T-helper 17 cell (primary cell): ENCODE measurements at regions not wholly inside any gene's neighbourhood (a gene's known extent, or its start where the extent isn't known, plus 50 kb on each side); places are given as distances from the start of the nearest gene placed in this dataset.

Experiments used
- ATAC-seq: fragments of 150-1000 bp; cut with Tn5 transposase; 2 replicates; pipeline ENCODE4 v1.10.0; 2021; ENCODE audit warnings: mild to moderate bottlenecking, moderate library complexity
- DNase-seq, 3 donors: peaks; one replicate each; pipeline versions ENCODE4 v3.0.0 to v3.0.0-alpha.2; 2020 to 2021
- H3K9me3 ChIP-seq: one replicate; pipeline ENCODE4 v1.7.0; 2013; ENCODE audit warnings: low read length, mild to moderate bottlenecking; ENCODE audit not compliant: control insufficient read depth, poor library complexity, severe bottlenecking
- H3K27ac Mint-ChIP-seq: one replicate; pipeline ENCODE4 v1.8.0; 2022; ENCODE audit warnings: mild to moderate bottlenecking, moderate library complexity, mixed read lengths
- H3K27me3 Mint-ChIP-seq: one replicate; pipeline ENCODE4 v1.8.0; 2022; ENCODE audit warnings: mixed read lengths
- H3K36me3 Mint-ChIP-seq: one replicate; pipeline ENCODE4 v1.8.0; 2022; ENCODE audit warnings: low read depth, mixed read lengths
- H3K4me1 Mint-ChIP-seq: one replicate; pipeline ENCODE4 v1.8.0; 2022; ENCODE audit warnings: mild to moderate bottlenecking, mixed read lengths
- H3K4me3 Mint-ChIP-seq: one replicate; pipeline ENCODE4 v1.8.0; 2022; ENCODE audit warnings: mild to moderate bottlenecking, moderate library complexity, mixed read lengths

GRCh38 chr6:169866140-169866534, 114.7 kb downstream of the ERMARD start:
- DNase-seq: no peak

GRCh38 chr6:169865346-169866139, 114.1 kb downstream of the ERMARD start:
- H3K27me3 Mint-ChIP-seq: no peaks in the 10 kb centered on the region
- no peak for ATAC-seq
- no peak overlapping the region for H3K4me3 Mint-ChIP-seq
- DNase-seq: no peak
- peaks cover 6% of the 10 kb centered on the region for H3K4me1 Mint-ChIP-seq
- no peak overlapping the region for H3K27ac Mint-ChIP-seq
- H3K36me3 Mint-ChIP-seq: no peaks in the 10 kb centered on the region
- no peaks in the 10 kb centered on the region for H3K9me3 ChIP-seq

More at GRCh38 chr6:169866140-169866534, 114.7 kb downstream of the ERMARD start:
- Mint-ChIP-seq H3K27ac (no peak overlapping the region), H3K27me3 (no peaks in the 10 kb centered on the region), H3K4me3 (no peak overlapping the region), H3K4me1 (peaks cover 4% of the 10 kb centered on the region), H3K36me3 (no peaks in the 10 kb centered on the region)
- ATAC-seq: no peak
- H3K9me3 ChIP-seq: no peaks in the 10 kb centered on the region

DNA sequence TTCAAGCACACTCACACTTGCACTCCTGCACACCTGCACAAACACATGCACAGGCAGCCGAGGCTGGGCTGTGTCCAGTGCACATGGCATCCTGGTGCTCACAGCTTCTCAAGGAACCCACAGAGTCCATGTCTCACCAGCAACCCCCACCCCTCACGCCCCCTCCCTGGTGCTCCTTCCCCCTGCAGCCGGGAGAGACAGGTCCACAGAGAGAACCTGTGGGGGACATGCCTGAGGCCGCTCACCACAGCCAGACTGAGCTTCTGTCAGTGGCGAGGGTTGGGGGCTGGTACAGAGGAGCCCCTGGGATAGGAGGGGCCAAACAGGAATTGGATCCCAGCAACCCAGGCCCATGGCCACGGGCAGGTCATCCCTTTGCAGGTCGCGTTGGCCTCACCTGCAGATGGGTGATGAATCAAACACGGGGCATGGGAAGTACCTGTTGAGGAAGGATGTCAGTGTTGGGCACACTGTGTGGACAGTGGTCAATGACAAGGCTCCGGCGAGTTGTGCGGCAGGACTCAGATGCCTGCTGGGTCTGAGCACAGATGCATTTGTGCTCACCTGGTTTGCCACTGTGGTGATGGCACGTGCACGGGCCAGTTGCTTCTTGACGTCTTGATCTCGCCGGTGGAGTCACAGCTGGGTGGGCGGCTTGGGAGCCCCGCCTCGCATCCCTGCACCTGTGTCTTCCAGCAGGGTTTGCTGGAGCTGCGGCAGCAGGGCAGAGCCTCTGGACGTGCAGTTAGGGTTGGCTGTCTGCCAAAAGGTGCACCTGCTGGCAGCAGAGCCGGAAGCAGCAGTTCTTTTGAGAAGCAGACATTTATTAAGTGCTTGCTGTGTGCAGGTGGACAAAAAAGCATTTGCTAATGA, 113.0 kb downstream of the ERMARD start:
- Mint-ChIP-seq H3K36me3 (no peaks in the 10 kb centered on the region), H3K4me1 (peaks cover 9% of the 10 kb centered on the region), H3K4me3 (no peak overlapping the region), H3K27ac (no peak overlapping the region), H3K27me3 (no peaks in the 10 kb centered on the region)
- ATAC-seq (no peak), DNase-seq (no peak)
- no peaks in the 10 kb centered on the region for H3K9me3 ChIP-seq

- Mint-ChIP-seq H3K4me3 (no peak overlapping the region), H3K27me3 (no peaks in the 10 kb centered on the region)
Observed at GRCh38 chr6:169863710-169864109, 112.3 kb downstream of the ERMARD start.

GRCh38 chr6:169862892-169863525, 111.6 kb downstream of the ERMARD start:
- H3K4me3 Mint-ChIP-seq: no peak overlapping the region
- no peaks in the 10 kb centered on the region for H3K27me3 Mint-ChIP-seq
- DNase-seq (no peak), ATAC-seq (no peak)
- H3K36me3 Mint-ChIP-seq: no peaks in the 10 kb centered on the region
- peaks cover 9% of the 10 kb centered on the region for H3K4me1 Mint-ChIP-seq
- H3K27ac Mint-ChIP-seq: no peak overlapping the region
- no peaks in the 10 kb centered on the region for H3K9me3 ChIP-seq

More at GRCh38 chr6:169863710-169864109, 112.3 kb downstream of the ERMARD start:
- DNase-seq (no peak), ATAC-seq (no peak)
- H3K4me1 Mint-ChIP-seq: peaks cover 9% of the 10 kb centered on the region
- no peak overlapping the region for H3K27ac Mint-ChIP-seq
- no peaks in the 10 kb centered on the region for H3K36me3 Mint-ChIP-seq
- H3K9me3 ChIP-seq: no peaks in the 10 kb centered on the region

- Mint-ChIP-seq H3K36me3 (no peaks in the 10 kb centered on the region), H3K27ac (no peak overlapping the region), H3K27me3 (no peaks in the 10 kb centered on the region), H3K4me1 (peaks cover 9% of the 10 kb centered on the region), H3K4me3 (no peak overlapping the region)
- H3K9me3 ChIP-seq: no peaks in the 10 kb centered on the region
- ATAC-seq (no peak), DNase-seq (no peak)
Observed at GRCh38 chr6:169862043-169862891, 110.8 kb downstream of the ERMARD start.

DNA sequence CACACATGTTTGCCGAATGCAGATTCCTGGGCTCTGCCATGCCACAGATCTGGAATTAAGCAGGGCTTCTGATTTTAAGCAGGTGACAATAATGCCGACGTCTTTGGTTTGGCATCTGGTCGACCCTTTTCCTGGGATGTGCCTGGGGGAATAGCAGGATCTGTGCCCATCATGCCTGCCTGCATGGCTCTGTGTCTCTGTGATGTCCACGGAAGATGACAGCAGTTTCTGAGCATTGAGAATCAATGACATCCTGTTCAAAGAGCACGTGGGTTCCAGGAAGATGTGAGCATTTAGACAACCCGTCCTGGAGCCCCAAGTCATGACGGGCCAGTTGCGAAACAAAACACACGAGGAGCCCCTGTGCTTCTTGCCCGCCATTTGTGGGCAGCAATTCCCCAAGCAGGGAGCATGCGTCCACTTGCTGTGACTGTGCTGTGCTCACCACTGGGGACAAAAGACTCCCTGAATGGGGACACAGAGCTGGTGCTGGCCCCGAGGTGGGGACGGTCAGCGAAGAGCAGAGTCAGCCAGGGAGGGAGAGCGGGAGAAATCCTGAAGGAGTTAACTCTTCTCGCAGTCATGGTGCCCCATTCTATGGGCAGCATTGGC, 110.1 kb downstream of the ERMARD start:
- Mint-ChIP-seq H3K4me1 (peaks cover 9% of the 10 kb centered on the region), H3K4me3 (no peak overlapping the region), H3K36me3 (no peaks in the 10 kb centered on the region), H3K27me3 (no peaks in the 10 kb centered on the region), H3K27ac (no peak overlapping the region)
- no peak for ATAC-seq
- no peaks in the 10 kb centered on the region for H3K9me3 ChIP-seq
- no peak for DNase-seq

- H3K36me3 Mint-ChIP-seq: no peaks in the 10 kb centered on the region
- peaks cover 9% of the 10 kb centered on the region for H3K4me1 Mint-ChIP-seq
- H3K9me3 ChIP-seq: no peaks in the 10 kb centered on the region
- DNase-seq (no peak), ATAC-seq (no peak)
- no peaks in the 10 kb centered on the region for H3K27me3 Mint-ChIP-seq
- no peak overlapping the region for H3K4me3 Mint-ChIP-seq
- no peak overlapping the region for H3K27ac Mint-ChIP-seq
Observed at GRCh38 chr6:169859978-169860703, 108.7 kb downstream of the ERMARD start.

- H3K36me3 Mint-ChIP-seq: no peaks in the 10 kb centered on the region
Observed at GRCh38 chr6:169859401-169859977, 108.1 kb downstream of the ERMARD start.

GRCh38 chr6:169858935-169859351, 107.5 kb downstream of the ERMARD start:
- no peaks in the 10 kb centered on the region for H3K27me3 Mint-ChIP-seq
- H3K9me3 ChIP-seq: no peaks in the 10 kb centered on the region
- no peak overlapping the region for H3K27ac Mint-ChIP-seq
- ATAC-seq: no peak
- H3K4me1 Mint-ChIP-seq: peaks cover 5% of the 10 kb centered on the region
- no peaks in the 10 kb centered on the region for H3K36me3 Mint-ChIP-seq
- no peak overlapping the region for H3K4me3 Mint-ChIP-seq
- DNase-seq: no peak

More at GRCh38 chr6:169859401-169859977, 108.1 kb downstream of the ERMARD start:
- Mint-ChIP-seq H3K4me1 (peaks cover 5% of the 10 kb centered on the region), H3K27ac (no peak overlapping the region), H3K27me3 (no peaks in the 10 kb centered on the region), H3K4me3 (no peak overlapping the region)
- DNase-seq (no peak), ATAC-seq (no peak)
- no peaks in the 10 kb centered on the region for H3K9me3 ChIP-seq

DNA sequence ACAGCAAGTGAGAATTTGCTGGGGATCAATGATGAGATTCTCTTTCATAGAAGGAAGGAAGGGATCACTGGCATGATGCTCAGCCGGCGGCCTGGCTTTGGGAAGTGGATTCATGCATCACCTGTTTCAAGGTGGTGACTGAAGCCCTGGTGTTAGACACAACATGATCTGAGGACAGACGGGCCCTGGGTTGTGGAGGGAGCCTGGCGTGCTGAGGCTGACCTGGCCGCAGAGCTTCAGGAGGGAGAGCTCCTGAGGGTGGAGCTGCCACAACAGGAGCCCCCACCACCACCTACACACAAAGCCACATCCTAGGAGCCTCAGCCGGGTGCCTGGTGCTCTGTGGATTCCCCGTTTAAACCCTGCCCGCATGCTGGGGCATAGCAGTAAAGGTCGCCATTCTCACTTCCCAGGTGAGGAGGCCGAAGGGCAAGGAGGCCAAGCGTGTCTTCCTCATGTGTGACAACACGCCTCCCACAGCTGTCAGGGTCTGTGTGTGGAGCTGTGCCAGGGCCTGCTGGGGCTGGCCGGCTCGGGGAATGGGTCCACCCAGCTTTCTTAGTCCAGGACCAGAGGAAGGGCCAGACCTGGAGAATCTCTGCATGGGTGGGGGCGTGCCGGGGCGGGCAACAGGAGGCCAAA, 107.0 kb downstream of the ERMARD start:
- peaks cover 5% of the 10 kb centered on the region for H3K4me1 Mint-ChIP-seq

More for the DNA sequence above, 107.0 kb downstream of the ERMARD start:
- H3K27ac Mint-ChIP-seq: no peak overlapping the region
- H3K27me3 Mint-ChIP-seq: no peaks in the 10 kb centered on the region
- ATAC-seq (no peak), DNase-seq (no peak)
- no peak overlapping the region for H3K4me3 Mint-ChIP-seq
- no peaks in the 10 kb centered on the region for H3K36me3 Mint-ChIP-seq
- no peaks in the 10 kb centered on the region for H3K9me3 ChIP-seq
